Duodenal mucosa (tissue), 2 donors: ENCODE measurements at regions not wholly inside any gene's neighbourhood (a gene's known extent, or its start where the extent isn't known, plus 50 kb on each side); places are given as distances from the start of the nearest gene placed in this dataset.

Experiments used
- H3K27ac ChIP-seq: one replicate; pipeline ENCODE4 v1.7.0; 2013; ENCODE audit warnings: low read depth, low read length
- H3K27me3 ChIP-seq, 2 donors: one replicate each; pipeline ENCODE4 v1.7.0; 2013; ENCODE audit warnings: low read length in 2 of 2, control low read depth in 1 of 2; ENCODE audit not compliant: insufficient read depth in 2 of 2, control insufficient read depth in 1 of 2
- H3K36me3 ChIP-seq, 2 donors: one replicate each; pipeline ENCODE4 v1.7.0; 2013; ENCODE audit warnings: low read length in 2 of 2, control low read depth in 1 of 2; ENCODE audit not compliant: insufficient read depth in 2 of 2, control insufficient read depth in 1 of 2
- H3K4me1 ChIP-seq, 2 donors: one replicate each; pipeline ENCODE4 v1.7.0; 2013; ENCODE audit warnings: low read length in 2 of 2, control low read depth in 1 of 2; ENCODE audit not compliant: insufficient read depth in 2 of 2, control insufficient read depth in 1 of 2
- H3K4me3 ChIP-seq, 2 donors: one replicate each; pipeline ENCODE4 v1.7.0; 2013; ENCODE audit warnings: low read length in 2 of 2, low read depth in 1 of 2
- H3K9ac ChIP-seq, 2 donors: one replicate each; pipeline ENCODE4 v1.7.0; 2013; ENCODE audit warnings: low read length in 2 of 2, low read depth in 1 of 2
- H3K9me3 ChIP-seq, 2 donors: one replicate each; pipeline ENCODE4 v1.7.0; 2013; ENCODE audit warnings: low read length in 2 of 2, control low read depth in 1 of 2; ENCODE audit not compliant: control insufficient read depth in 1 of 2

DNA sequence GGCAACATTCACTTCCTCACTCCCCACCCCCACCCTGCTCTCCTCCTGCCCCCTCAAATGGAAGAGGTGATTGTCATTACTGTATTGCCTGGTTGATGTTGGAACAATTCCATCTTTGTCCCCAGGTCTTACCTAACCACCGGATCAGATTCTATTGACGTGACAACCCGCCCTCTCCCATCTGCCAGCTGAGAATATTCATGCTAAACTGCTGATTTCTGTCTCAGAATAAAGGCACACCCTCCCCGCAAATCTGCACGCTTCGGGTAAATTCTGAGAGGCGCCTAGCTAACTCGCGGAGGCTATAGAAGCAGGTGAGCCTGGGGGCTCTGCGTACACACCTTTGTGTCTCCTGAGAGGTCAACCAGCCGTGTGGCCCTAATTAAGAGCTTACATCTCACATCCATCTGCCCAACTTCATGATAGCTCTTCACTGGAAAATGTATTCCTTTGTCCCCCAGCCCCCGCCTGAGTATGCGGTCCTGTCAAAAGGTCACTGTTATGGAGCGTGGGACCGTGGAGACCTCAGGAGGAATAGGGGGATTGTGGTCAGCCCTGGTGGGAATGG lies 1054.3 kb downstream of the VRK1 start:
- H3K9ac ChIP-seq, result no peak overlapping the region
- H3K4me3 ChIP-seq, result no peak overlapping the region
- H3K36me3 ChIP-seq, result no peaks in the 10 kb centered on the region
- peaks cover 0 to 2% of the 10 kb centered on the region in 2 donors for H3K27me3 ChIP-seq
- H3K9me3 ChIP-seq, result no peaks in the 10 kb centered on the region
- no peaks in the 10 kb centered on the region for H3K4me1 ChIP-seq
- H3K27ac ChIP-seq, result no peak overlapping the region

DNA sequence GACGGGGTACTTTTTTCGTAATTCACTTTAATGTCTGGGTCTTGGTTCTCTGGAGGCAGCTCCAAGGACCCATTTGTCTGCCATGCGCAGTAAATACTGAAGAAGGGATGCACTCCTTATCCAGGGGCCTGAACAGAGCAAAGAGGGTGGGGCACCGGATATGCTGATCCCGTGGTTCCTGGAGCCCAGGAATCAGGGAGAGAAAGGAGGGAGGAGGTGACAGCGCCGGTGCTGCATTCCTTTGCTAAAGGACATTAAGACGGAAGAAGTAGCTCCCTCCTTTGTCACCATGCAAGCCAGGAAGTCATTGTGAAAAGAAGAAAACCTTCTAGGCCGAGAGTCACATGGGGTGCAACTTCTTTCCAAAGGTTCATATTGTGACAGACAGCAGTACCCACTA lies 1057.7 kb downstream of the VRK1 start:
- Histone ChIP-seq H3K9ac (no peak overlapping the region), H3K4me1 (no peaks in the 10 kb centered on the region), H3K27me3 (peaks cover 0 to 2% of the 10 kb centered on the region in 2 donors), H3K36me3 (no peaks in the 10 kb centered on the region), H3K27ac (no peak overlapping the region), H3K9me3 (no peaks in the 10 kb centered on the region), H3K4me3 (no peak overlapping the region)

- Histone ChIP-seq H3K27me3 (no peaks in the 10 kb centered on the region), H3K36me3 (no peaks in the 10 kb centered on the region), H3K4me3 (no peak overlapping the region), H3K9me3 (no peaks in the 10 kb centered on the region), H3K4me1 (no peaks in the 10 kb centered on the region), H3K27ac (no peak overlapping the region), H3K9ac (no peak overlapping the region)
Observed at GRCh38 chr14:97866195-97866594, 1069.0 kb downstream of the VRK1 start.

- no peak overlapping the region for H3K27ac ChIP-seq
- H3K9me3 ChIP-seq, result no peaks in the 10 kb centered on the region
- H3K27me3 ChIP-seq, result no peaks in the 10 kb centered on the region
- H3K36me3 ChIP-seq, result no peaks in the 10 kb centered on the region
- no peak overlapping the region for H3K9ac ChIP-seq
- no peaks in the 10 kb centered on the region for H3K4me1 ChIP-seq
- H3K4me3 ChIP-seq, result no peak overlapping the region
Observed at GRCh38 chr14:97866664-97867063, 1069.5 kb downstream of the VRK1 start.

GRCh38 chr14:97873291-97873690 lies 1076.1 kb downstream of the VRK1 start:
- Histone ChIP-seq H3K9me3 (no peaks in the 10 kb centered on the region), H3K36me3 (no peaks in the 10 kb centered on the region), H3K9ac (no peak overlapping the region), H3K27ac (no peak overlapping the region), H3K4me1 (no peaks in the 10 kb centered on the region), H3K4me3 (no peak overlapping the region), H3K27me3 (no peaks in the 10 kb centered on the region)

- Histone ChIP-seq H3K36me3 (no peaks in the 10 kb centered on the region), H3K9me3 (no peaks in the 10 kb centered on the region), H3K27me3 (no peaks in the 10 kb centered on the region), H3K9ac (no peak overlapping the region), H3K27ac (no peak overlapping the region), H3K4me1 (no peaks in the 10 kb centered on the region), H3K4me3 (no peak overlapping the region)
Observed at GRCh38 chr14:97874394-97874793, 1077.2 kb downstream of the VRK1 start.

- Histone ChIP-seq H3K36me3 (no peaks in the 10 kb centered on the region), H3K9me3 (no peaks in the 10 kb centered on the region), H3K4me3 (no peak overlapping the region), H3K9ac (no peak overlapping the region), H3K27ac (no peak overlapping the region), H3K4me1 (no peaks in the 10 kb centered on the region), H3K27me3 (no peaks in the 10 kb centered on the region)
Observed at GRCh38 chr14:97878206-97878605, 1081.0 kb downstream of the VRK1 start.

- no peak overlapping the region for H3K27ac ChIP-seq
- H3K9ac ChIP-seq, result no peak overlapping the region
- no peaks in the 10 kb centered on the region for H3K36me3 ChIP-seq
- H3K27me3 ChIP-seq, result no peaks in the 10 kb centered on the region
- H3K9me3 ChIP-seq, result no peaks in the 10 kb centered on the region
- no peaks in the 10 kb centered on the region for H3K4me1 ChIP-seq
- H3K4me3 ChIP-seq, result no peak overlapping the region
Observed at GRCh38 chr14:97878727-97879126, 1081.5 kb downstream of the VRK1 start.

GRCh38 chr14:97887690-97888089 lies 1090.5 kb downstream of the VRK1 start:
- Histone ChIP-seq H3K4me3 (no peak overlapping the region), H3K27ac (no peak overlapping the region), H3K27me3 (no peaks in the 10 kb centered on the region), H3K4me1 (no peaks in the 10 kb centered on the region), H3K9me3 (no peaks in the 10 kb centered on the region), H3K9ac (no peak overlapping the region), H3K36me3 (no peaks in the 10 kb centered on the region)

GRCh38 chr14:97888331-97888730 lies 1091.1 kb downstream of the VRK1 start:
- no peaks in the 10 kb centered on the region for H3K36me3 ChIP-seq
- H3K27me3 ChIP-seq, result no peaks in the 10 kb centered on the region
- no peak overlapping the region for H3K27ac ChIP-seq
- no peaks in the 10 kb centered on the region for H3K4me1 ChIP-seq
- no peak overlapping the region for H3K4me3 ChIP-seq
- no peaks in the 10 kb centered on the region for H3K9me3 ChIP-seq
- H3K9ac ChIP-seq, result no peak overlapping the region

DNA sequence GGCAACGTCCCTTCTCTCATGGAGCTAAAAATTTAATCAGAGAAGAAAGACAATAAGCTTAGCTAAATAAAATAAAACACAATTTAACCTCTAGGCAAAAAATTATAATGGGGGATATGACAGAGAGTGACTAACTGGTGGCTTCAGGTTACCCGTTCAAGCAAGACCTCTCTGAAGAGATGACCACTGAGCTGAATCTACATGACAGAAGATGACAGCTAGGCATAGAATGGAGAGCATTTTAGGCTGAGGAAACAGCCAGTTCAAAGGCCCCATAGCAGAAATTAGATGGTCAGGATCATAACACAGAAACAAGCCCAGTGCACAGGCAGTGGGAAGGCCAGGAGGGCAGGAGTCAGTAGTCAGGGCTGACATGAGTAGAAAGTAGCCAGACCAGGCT lies 1094.3 kb downstream of the VRK1 start:
- Histone ChIP-seq H3K27me3 (no peaks in the 10 kb centered on the region), H3K9me3 (no peaks in the 10 kb centered on the region), H3K27ac (no peak overlapping the region), H3K36me3 (no peaks in the 10 kb centered on the region), H3K9ac (no peak overlapping the region), H3K4me3 (no peak overlapping the region), H3K4me1 (no peaks in the 10 kb centered on the region)
